NCI-H2227 (cell line): ENCODE measurements at regions not wholly inside any gene's neighbourhood (a gene's known extent, or its start where the extent isn't known, plus 50 kb on each side); places are given as distances from the start of the nearest gene placed in this dataset.

ENCODE experiments used
- DNase-seq: peaks from one replicate; lab custom pipeline; 2025; ENCODE audit not compliant: unreplicated experiment; lab: John Stamatoyannopoulos, UW

DNA sequence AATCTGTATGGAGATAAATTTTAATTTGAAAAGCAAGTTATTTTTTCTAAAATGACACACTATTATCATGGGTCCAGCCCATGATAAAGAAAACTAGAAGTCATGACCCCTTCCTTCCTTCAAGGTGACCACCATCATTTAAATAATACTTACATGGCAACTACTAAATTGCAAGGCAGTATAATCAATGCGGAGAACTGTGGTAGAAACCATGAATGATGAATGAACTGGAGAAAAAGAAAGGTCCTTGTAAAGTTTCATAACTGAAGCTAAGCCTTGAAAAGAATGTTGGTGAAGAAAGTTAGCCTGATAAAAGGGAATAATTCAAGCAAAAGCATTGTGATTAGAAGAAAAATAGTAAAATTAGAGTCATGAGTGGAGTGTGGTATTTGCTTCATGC is 222.9 kb upstream of the TBC1D5 start:
- no peak for DNase-seq

DNA sequence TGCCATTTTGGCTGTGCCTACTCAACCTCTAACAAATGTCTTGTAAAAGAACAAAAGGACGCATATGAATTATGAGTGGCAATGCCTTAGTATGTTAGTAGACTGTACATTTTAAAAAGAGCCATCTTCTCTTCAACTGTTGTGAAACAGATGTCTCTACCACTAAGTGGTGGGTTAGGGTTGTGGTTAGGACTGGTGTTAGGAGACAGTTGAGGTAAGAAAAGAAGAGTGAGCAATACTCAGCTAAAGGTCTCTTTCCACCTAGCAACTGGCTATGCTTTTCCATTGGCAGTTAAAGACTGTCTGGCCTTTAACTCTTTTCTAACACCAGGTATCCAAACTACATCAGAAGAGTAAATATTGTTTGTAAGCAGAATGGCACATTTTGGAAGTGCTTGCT is 221.7 kb upstream of the TBC1D5 start:
- DNase-seq, result no peak

DNA sequence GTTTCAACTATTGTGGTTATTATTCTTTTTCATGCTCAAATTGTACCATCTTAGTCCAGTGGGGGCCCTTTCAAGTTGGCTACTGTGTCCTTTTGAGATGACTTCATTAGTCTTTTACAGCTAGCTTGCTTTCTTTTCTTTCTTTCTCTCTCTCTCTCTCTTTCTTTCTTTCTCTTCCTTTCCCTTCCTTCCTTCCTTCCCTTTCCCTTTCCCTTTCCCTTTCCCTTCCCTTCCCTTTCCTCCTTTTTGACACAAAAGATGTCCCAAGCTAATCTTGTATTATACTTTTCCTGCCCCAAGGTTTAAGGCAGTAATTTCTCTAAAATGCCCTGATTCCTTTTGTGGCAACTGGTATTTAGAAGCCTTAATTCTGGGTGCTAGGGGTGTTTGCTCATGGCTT is 213.0 kb upstream of the TBC1D5 start:
- DNase-seq, result no peak

DNA sequence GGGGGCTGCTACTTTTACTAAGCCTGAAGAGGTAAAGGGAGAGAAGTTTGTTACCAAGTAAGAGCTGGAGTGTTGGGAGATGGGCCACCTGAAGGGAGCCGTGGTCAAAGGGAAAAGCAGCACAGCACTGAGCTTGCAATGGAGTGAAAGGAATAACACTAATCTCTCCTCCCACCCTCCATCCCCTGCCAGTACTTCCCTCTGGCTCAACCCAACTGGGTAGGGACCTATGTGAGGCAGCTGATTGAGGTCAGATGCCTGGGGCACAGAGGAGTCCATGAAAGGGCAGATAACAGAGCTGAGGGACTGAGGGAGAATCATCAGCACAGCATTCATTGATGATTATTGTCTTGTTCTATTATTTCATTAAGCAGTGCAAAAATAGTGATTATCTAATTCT is 212.4 kb upstream of the TBC1D5 start:
- no peak for DNase-seq

DNA sequence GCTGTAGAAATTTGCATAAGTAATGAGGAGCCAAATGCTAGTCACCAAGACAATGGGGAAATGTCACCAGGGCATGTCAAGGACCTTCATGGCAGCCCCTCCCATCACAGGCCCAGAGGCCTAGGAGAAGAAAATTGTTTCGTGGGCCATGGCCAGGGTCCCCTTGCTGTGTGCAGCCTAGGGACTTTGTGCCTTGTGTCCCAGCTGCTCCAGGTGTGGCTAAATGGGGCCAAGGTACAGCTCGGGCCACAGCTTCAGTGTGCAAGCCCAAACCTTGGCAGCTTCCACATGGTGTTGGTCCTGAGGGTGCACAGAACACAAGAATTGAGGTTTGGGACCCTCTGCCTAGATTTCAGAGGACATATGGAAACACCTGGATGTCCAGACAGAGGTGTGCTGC is 208.8 kb upstream of the TBC1D5 start:
- DNase-seq, result no peak

DNA sequence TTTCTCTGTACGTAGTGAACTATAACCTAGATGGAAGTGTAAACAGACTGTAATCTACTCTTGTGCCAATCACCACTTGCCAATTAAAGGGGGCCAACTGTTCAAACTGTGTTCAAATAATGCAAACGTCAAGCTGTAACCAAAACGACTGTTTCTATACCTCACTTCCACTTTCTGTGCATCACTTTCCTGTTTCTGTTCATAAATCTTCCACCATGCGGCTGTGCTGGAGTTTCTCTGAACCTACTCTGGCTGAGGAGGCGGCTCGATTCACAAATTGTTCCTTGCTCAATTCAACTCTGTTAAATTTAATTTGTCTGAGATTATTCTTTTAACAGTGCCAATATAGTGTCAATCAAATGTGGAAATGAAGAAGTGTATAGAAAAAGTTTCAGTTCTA is 206.7 kb upstream of the TBC1D5 start:
- no peak for DNase-seq

DNA sequence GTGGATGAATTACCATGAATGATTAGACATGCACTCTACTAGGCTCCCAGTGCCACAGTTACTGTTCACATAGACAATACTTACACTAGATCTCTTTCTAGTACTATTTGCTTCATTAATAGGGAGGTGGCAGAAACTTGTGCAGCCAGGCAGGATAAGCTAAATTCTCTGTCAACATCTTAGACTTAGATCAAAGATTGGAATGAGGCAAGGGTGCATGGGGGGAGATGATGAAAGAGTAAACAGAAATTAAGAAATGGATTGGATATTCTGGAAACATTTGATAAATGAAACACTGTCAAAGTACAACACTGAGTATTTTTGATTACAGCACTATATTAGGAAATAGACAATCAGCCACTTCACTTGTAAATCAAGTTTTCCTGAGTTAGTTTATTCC is 205.4 kb upstream of the TBC1D5 start:
- DNase-seq, result no peak

DNA sequence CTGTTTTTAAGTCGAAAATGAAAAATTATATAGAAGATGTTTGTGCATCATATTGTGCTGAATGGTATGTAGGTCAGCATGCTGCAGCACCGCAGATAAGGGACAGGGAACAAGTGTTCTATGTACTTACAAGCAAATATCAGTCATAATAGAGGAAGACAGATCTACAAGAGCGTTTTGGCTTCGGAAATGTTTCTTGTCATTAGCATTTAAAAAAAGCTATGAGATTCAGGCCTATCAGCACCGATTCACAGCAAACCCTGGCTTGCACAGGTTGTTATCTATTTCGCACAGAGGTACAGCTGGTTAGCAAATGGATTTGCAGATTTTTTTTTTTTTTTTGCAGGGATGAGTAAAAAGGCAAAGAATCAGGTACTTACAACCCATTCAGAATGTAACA is 204.2 kb upstream of the TBC1D5 start:
- DNase-seq, result no peak

DNA sequence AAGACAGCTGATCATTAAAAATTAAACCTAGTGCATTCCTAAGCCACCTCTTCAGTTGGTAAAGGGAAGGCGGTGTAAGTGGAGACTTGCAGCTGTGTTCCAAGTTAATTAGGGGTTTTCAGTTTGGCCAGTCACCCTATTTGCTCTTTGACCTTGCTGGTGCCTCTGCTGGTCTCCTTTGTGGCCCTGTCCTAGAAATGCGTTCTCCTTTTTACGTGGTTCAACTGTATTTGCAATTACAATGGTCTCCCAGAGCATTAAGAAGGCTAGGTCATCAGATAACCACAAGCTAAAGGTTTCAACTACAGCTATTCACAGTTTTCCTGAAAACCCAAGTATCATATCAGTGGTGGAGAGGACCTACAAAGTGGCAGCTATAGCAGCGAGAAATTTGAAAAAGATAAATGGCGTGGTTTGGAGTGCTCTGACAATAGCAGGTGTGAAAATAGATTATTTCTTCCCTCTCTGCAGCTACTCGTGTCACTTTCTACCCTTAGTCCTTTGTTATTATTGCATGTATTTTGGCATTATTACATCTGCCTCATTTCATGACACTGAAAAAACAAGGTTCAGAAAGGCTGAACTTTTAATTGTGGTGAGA is 203.5 kb upstream of the TBC1D5 start:
- peak; percentile 9 for DNase-seq

DNA sequence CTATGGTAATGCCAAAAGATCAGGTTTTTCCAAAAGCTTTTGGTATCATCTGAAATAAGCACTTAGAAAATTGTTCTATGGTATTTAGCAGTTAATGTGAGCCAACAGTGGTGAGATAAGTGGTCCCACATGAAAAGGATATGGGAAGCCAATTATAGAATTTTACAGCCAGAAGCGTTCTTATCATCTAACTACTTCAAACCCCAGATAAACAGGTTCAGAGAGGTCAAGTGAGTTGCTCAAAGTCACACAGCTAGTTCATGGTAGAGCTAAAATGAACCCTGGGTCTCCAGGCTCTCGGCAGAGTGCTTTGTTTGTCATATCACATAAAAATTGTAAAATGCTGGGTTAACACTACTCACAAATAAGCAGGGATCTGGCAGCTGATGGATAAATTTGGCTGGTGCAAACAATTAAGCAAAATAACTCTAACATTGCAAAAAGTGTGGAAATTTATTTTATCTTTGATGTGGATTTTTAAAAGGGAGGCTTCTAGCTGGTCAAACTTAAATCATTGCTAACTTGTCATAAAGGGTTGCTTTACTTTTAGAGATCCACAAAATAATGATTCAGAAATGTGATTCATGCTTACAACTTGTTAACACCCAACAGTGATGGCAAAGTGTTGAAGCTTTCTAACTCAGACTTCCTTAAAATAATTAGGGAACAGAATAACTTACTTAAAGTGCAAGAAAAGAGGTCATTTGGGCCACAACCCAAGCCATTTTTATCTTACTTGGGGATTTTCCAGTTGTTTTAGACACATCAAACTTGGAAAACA is 202.8 kb upstream of the TBC1D5 start:
- DNase-seq, result no peak

DNA sequence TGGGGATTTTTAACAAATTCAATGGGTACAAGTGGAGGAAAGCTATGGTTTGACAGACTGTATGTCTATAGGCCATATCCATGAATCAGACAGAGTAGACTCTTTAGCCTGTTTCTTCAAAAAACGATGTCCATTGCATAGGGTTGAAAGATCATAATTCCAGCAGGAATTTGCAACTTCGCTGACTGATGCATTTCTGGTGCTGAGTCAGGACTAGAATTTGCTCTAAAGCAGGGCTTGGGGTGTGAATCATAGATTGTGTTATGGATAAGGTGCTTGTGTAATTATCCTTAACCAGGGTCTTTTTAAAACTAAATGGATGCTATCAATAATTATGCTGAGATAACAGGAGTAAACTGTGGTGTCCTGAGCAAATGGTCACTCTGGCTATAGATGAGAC is 200.4 kb upstream of the TBC1D5 start:
- no peak for DNase-seq

DNA sequence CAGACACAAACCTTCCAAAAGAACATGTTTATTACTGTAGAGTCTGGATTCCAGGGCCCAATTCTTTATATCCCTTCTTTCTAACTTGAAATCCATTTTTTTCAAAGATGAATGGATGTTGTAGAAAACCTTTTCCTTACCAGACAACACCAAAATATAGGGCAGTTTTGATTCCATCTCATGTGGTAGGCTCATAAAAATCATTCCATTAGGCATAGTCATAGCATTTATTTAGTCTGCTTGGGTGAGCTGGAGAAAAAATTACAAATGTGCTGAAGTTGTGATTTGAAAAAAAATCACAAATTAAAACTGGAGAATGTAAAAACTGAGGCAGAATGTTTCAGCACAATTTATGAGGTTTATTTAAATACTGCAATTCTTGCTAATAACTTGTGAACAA is 199.3 kb upstream of the TBC1D5 start:
- DNase-seq, result no peak

DNA sequence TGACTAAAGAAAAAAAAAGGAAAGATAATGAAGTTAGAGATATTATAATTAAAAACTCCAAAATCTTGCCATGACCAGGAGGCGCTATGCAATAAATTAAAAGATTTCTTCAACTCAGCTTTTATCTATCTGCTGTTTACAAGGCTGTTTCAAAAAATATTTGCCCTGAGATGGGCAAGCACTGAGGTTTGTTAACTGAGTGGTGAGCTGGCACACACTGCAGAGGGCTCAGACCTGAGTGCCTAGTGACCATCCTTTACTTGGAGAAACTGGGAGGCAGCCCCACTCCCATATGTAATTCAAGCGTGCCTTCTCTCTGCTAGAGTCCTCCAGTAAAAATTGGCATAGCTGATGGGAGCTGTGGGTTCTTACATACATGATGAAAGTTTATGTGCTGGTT is 198.7 kb upstream of the TBC1D5 start:
- no peak for DNase-seq

DNA sequence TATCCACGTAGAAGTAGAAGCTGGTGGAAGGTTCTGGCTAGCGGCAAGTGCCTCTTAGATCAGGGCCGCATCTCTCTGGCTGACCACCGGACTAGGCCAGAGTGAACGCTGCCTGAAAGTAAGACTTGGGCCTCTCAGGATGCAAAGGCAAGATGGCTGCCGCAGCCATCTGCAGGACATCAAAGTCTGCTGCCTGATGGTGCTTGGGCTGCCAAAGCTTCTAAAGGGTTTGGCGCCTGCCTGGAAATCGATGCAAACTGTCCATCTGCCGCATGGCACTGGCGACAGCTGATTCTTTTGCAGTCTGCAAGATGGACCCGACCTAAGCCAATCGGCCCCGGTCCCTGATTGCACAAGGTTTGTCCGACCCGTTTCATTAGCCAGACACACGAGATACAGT is 196.7 kb upstream of the TBC1D5 start:
- no peak for DNase-seq

DNA sequence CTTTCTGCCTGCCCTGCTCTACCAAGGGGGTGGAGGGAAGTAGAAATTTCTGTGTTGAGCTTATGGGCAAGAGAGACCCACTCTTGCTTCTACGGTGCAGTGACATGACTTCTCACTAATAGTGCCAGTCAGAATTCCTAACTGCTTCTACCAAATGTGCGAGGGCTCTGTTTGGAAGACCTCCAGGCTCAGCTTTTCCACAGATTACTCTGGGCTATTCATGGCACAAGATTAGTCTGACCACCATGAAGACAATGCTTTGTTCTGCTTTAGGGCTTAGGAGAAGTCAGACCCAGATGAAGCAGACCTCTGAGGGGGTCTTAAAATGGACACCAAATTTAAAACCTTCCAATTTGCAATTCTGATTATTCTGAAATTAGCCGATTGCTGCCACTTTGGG is 195.9 kb upstream of the TBC1D5 start:
- DNase-seq, result no peak

DNA sequence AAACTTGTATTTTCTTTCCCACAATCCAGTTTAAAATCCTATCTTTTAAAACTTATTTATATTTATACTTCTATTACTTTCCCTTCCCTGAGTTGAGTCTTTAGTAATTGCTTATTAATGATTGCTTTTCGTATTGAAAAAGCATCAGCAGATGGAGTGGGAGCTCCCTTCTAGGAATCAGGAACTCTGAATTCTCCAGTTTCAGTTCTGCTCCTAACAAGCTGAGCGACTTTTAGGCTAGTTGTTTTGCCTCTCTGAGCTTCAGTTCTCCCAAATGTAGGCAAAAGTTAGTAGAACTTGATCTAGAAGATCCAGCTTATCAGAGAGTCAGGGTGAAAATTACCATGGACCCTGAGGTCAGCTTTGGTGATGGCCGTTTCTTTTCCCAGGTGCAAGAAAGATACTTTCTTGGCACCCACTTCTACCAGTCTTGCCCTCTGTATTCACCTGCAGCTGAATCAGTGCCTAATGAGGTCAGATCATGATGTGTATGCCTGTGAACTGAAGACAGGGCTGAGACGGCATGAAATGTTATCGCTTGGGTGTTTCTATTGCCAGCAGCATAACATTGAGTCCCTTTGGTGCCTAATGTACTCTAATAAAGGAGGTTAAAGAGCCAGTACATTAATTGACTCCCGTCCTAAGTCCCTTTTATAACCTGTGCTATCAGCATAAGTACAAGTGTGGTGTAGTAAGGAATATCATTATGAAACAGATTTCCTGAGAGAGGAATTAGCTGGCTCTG is 194.5 kb upstream of the TBC1D5 start:
- no peak for DNase-seq

DNA sequence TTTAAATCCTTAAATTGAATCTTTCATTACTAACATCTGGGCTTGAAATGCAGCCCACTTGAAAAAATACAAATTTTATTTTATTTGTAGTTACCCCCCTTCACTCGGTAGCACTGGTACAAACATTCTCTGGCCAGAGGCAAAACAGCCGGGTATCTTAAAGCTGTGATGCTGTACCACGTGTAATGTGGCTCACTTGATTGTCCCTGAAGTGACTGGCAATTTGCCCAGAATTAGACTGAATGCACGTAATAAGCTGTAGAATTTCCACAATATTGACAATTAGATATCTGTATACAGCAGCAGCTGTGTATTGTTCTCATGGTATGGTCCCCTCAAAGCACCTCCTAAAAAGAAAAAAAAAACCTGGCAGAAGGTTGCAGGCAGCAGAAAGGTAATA is 192.8 kb upstream of the TBC1D5 start:
- DNase-seq, result peak; percentile 79

DNA sequence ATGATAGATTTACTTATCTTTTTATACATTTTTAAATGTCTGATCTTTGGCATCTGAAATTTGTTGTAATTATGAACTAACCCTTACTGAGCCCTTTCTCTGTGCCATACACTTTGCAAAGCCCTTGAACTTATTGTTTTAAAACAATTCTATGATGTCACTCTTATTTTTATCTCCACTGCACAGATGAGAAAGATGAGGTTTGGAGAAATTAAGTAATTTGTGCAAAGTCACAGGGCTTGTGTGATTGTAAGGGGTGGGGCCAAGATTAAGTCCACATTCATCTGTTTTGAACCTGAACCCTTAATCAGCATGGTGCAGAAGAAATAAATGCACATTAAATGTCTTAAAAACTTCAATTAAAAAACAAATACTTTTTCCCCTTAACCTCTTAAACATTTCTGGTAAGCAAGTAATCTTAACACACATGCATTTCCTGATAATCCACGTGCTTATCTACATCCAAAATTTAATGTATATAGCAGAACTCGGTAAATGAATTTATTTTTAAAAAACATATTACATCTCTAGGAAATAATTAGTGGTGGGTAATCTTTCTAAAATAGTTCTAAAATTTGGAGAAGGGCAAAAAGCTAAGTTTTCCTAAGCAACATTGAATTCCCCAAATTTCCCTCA is 189.8 kb upstream of the TBC1D5 start:
- DNase-seq, result no peak

DNA sequence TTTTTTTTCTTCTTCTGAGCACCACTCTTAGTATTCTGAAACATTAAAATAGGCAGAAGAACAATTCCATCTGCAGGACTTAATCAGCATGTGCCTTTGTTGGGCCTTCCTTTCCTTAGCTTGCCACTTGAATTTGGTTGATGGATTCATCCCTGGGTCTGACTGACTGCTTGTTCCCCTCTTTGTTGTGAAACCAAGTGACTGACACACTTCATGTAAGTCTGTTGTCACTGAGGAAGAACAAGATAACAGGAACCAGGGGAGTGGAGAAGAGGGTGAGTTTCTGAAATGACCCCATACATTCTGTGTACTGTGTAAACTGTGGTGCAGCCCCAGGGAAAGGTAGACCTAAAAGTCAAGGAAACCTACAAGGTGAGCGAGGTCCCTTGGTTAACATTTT is 188.7 kb upstream of the TBC1D5 start:
- no peak for DNase-seq

DNA sequence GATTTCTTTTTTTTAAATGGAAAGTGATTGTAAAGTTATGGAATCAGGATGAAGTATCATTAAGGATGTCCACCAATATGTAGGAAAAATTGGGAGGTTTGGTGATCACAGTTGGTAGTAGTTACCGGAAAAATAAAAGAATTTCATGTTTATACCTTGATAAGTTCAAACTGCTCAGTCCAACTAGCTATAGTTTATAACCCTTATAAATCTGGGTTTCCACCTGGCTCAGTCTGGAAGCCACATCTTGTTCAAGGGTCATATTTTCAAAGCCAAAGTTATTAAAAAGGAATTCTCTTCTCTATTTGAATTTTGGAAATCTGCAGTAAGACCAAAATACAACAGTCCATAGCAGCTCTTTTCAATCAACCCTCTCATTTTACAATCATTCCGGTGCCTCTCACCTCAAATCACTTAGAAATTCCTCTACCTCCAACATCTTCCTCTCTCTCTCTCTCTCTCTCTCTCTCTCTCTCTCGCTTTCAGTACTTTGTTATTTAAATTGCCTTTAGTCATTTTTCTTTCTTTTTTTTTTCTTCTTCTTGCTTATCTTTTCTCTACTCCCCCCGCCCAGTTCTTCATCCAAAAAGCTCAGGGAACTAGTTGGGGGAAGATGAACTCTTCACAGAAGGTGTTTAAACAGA is 186.2 kb upstream of the TBC1D5 start:
- no peak for DNase-seq

DNA sequence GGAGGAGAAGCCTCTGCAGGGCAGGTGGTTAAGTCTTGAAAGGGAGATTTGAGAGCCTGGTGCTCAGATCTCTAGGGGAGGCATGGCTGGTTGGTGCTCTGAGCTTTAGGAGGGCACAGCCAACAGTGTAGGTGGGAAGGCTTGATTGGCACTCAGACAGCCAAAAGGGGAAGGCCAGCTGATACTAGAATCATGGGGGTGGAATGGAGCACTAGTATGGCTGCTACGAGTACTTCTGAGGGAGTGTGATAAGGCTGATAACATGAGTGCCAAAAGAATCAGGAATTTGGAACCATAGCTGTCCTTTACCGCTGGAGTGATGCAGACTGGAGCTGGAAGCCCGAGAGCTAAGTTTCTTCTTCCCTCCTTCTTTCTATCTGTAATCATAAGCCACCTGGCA is 184.6 kb upstream of the TBC1D5 start:
- no peak for DNase-seq
